Spleen (tissue), 11 donors: ENCODE measurements at regions not wholly inside any gene's neighbourhood (a gene's known extent, or its start where the extent isn't known, plus 50 kb on each side); places are given as distances from the start of the nearest gene placed in this dataset.

ENCODE experiments used
- DNase-seq: peaks from one replicate; pipeline ENCODE4 v3.0.0-alpha.2; 2020
- H3K27ac ChIP-seq, 8 donors: fragments of 200-600 bp; sonication (generic) in 7 of 8; 1 replicate in 4 of 8; 2 replicates in 4 of 8; pipeline versions ENCODE4 v1.5.0 to v1.8.0; 2016 to 2021; ENCODE audit warnings: inconsistent platforms in 4 of 8, mild to moderate bottlenecking in 4 of 8, moderate library complexity in 1 of 8
- H3K27me3 ChIP-seq, 7 donors: fragments of 200-600 bp; sonication (generic) in 6 of 7; replicated peaks in 1 of 7; 1 replicate in 4 of 7; 2 replicates in 3 of 7; pipeline versions ENCODE4 v1.5.0 to v1.8.0; 2016 to 2021; ENCODE audit warnings: inconsistent platforms in 3 of 7, mild to moderate bottlenecking in 1 of 7
- H3K36me3 ChIP-seq, 6 donors: fragments of 200-600 bp; sonication (generic) in 5 of 6; 1 replicate in 4 of 6; 2 replicates in 2 of 6; pipeline versions ENCODE4 v1.5.0 to v1.8.0; 2016 to 2021; ENCODE audit warnings: inconsistent platforms in 2 of 6
- H3K4me1 ChIP-seq, 6 donors: fragments of 200-600 bp; sonication (generic) in 5 of 6; 1 replicate in 3 of 6; 2 replicates in 3 of 6; pipeline versions ENCODE4 v1.5.0 to v1.8.0; 2016 to 2021; ENCODE audit warnings: inconsistent platforms in 3 of 6
- H3K4me3 ChIP-seq, 8 donors: fragments of 200-600 bp; sonication (generic) in 7 of 8; 1 replicate in 4 of 8; 2 replicates in 4 of 8; pipeline versions ENCODE4 v1.5.0 to v1.8.0; 2016 to 2021; ENCODE audit warnings: inconsistent platforms in 4 of 8, mild to moderate bottlenecking in 4 of 8, moderate library complexity in 2 of 8
- H3K9me3 ChIP-seq, 8 donors: fragments of 200-600 bp; sonication (generic) in 7 of 8; 1 replicate in 4 of 8; 2 replicates in 4 of 8; pipeline versions ENCODE4 v1.5.0 to v1.8.0; 2016 to 2021; ENCODE audit warnings: inconsistent platforms in 4 of 8
- POLR2A ChIP-seq, 3 donors: fragments of 450-650 bp; IDR thresholded peaks; one replicate each; pipeline ENCODE4 v1.5.1; 2017; ENCODE audit warnings: antibody characterized with exemption in 3 of 3, mild to moderate bottlenecking in 1 of 3
- POLR2AphosphoS5 ChIP-seq, 3 donors: sonication (generic); formaldehyde crosslinking; IDR thresholded peaks; one replicate each; pipeline ENCODE4 v1.5.1; 2017; ENCODE audit warnings: antibody characterized with exemption in 3 of 3
- WGBS, 5 donors: extraction: QIAGEN DNeasy Blood & Tissue Kit in 3 of 5; methylation state at CpG; one replicate each; pipeline versions ENCODE4 v1.1.5 to v1.1.7; 2013 to 2018; 5-methylcytosine and 5-hydroxymethylcytosine counted together
- intact Hi-C: fragments of 100-400 bp; cut with DNase I; formaldehyde crosslinking; loops from one replicate; pipeline ENCODE4 v1.15.0; 2023; ENCODE audit warnings: low total_unique reads
- TF ChIP-seq, protein P1 (sequence below), 11 experiments: fragments of 200-600 bp in 7 of 11; fragments of 450-650 bp in 4 of 11; sonication (generic) in 4 of 11; IDR thresholded peaks in 8 of 11; conservative IDR thresholded peaks in 3 of 11; 1 replicate in 7 of 11; 2 replicates in 4 of 11; pipeline versions ENCODE4 v1.4.0 to v1.8.0; 2016 to 2021; ENCODE audit warnings: antibody characterized with exemption in 11 of 11, inconsistent platforms in 4 of 11, mild to moderate bottlenecking in 1 of 11
- donor health status: healthy with polysubstance abuse.
- donor health status: DM: no; HTN: no; CAD: no; lungs with moderate emphysema.
- donor health status: DM: no; HTN: no; CAD: no.
- donor health status: Bipolar disorder and iron deficiency.
- donor health status: healthy.
- donor health status: DM: no; HTN: no; CAD: no.
- donor health status: DM: yes; HTN: yes; CAD: no.

- 45 to 70% (median 50%) methylated on average over 5 of the region's 5 CpGs for WGBS, 5 donors
Measured at GRCh38 chr4:129545599-129546278, 449.8 kb downstream of the C4orf33 start.

DNA sequence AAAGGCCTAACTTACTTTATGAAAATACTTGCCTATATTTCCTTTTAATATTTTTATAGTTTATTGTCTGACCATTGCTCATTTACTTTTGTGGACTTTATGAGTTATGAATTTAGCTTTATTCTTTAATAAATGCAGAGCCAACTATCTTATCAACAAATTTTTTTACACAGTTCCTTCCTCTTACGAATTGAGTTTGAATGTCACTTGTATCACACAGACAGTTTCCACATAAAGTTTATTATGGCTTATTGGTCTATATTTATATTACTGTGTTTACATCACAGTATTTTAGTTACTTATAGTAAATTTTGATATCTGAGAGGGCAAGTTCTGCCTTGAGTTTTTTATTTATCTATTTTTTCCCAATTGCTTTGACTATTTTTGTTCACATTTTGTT lies 450.6 kb downstream of the C4orf33 start:
- 37 to 56% (median 45%) methylated on average over 1 of the region's 1 CpG for WGBS, 5 donors
- TF ChIP-seq POLR2A (IDR thresholded peaks at IDR 0.05) (no peak), POLR2AphosphoS5 (IDR thresholded peaks at IDR 0.05) (no peak)
- intact Hi-C loops = no loop called here

More at GRCh38 chr4:129545599-129546278, 449.8 kb downstream of the C4orf33 start:
- H3K4me1 ChIP-seq = peaks cover 0 to 3% (median 0%) of the 10 kb centered on the region in 6 donors
- H3K36me3 ChIP-seq = no peaks in the 10 kb centered on the region
- H3K4me3 ChIP-seq = no peak overlapping the region
- TF ChIP-seq, protein P1, sequence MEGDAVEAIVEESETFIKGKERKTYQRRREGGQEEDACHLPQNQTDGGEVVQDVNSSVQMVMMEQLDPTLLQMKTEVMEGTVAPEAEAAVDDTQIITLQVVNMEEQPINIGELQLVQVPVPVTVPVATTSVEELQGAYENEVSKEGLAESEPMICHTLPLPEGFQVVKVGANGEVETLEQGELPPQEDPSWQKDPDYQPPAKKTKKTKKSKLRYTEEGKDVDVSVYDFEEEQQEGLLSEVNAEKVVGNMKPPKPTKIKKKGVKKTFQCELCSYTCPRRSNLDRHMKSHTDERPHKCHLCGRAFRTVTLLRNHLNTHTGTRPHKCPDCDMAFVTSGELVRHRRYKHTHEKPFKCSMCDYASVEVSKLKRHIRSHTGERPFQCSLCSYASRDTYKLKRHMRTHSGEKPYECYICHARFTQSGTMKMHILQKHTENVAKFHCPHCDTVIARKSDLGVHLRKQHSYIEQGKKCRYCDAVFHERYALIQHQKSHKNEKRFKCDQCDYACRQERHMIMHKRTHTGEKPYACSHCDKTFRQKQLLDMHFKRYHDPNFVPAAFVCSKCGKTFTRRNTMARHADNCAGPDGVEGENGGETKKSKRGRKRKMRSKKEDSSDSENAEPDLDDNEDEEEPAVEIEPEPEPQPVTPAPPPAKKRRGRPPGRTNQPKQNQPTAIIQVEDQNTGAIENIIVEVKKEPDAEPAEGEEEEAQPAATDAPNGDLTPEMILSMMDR (IDR thresholded peaks at IDR 0.05 in 8 of 11, conservative IDR thresholded peaks at IDR 0.05 in 3 of 11) = no peak
- TF ChIP-seq POLR2AphosphoS5 (IDR thresholded peaks at IDR 0.05) = no peak
- TF ChIP-seq POLR2A (IDR thresholded peaks at IDR 0.05) = no peak
- intact Hi-C loops = no loop called here
- H3K27ac ChIP-seq = peak overlapping the region in 7 of 8 donors; percentile 20 to 73 (median 61)
- no peaks in the 10 kb centered on the region for H3K27me3 ChIP-seq
- H3K9me3 ChIP-seq = no peaks in the 10 kb centered on the region
- DNase-seq = peak; percentile 75

DNA sequence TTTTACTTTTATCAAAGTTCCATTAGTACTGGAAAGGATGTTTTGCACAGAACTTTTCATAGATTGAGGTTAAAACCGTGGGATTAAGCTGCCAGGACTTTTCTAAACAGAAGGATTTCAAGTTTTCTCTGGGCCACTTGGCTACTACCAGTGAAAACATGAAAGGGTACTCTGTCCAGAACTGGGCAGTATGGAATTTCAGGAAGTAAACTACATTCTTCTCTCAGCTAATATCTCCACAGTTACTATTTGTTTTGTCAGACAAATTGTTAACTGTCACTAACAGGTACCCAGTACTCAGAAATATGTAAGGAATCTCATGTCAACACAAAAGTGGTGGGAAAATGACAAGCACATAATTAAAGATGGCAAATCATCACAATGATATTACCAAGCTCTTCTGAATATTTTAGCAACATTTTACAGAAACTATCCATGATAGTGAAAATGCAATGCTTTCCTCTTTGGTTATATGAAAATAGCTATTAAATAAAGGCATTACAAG lies 454.4 kb downstream of the C4orf33 start:
- H3K27me3 ChIP-seq = no peaks in the 10 kb centered on the region
- TF ChIP-seq POLR2A (IDR thresholded peaks at IDR 0.05) (no peak), POLR2AphosphoS5 (IDR thresholded peaks at IDR 0.05) (no peak)
- TF ChIP-seq, protein P1 (IDR thresholded peaks at IDR 0.05 in 8 of 11, conservative IDR thresholded peaks at IDR 0.05 in 3 of 11) = no peak
- H3K36me3 ChIP-seq = no peaks in the 10 kb centered on the region
- DNase-seq = no peak
- H3K27ac ChIP-seq = no peak overlapping the region
- no peaks in the 10 kb centered on the region for H3K9me3 ChIP-seq
- H3K4me1 ChIP-seq = peaks cover 0 to 3% (median 0%) of the 10 kb centered on the region in 6 donors
- WGBS, 5 donors = 42 to 61% (median 49%) methylated on average over 1 of the region's 1 CpG
- no peak overlapping the region for H3K4me3 ChIP-seq
- intact Hi-C loops = no loop called here

More for the DNA sequence above, 450.6 kb downstream of the C4orf33 start:
- Histone ChIP-seq H3K36me3 (no peaks in the 10 kb centered on the region), H3K4me1 (peaks cover 0 to 3% (median 0%) of the 10 kb centered on the region in 6 donors), H3K27ac (peak overlapping the region in 7 of 8 donors; percentile 20 to 73 (median 61)), H3K4me3 (no peak overlapping the region), H3K9me3 (no peaks in the 10 kb centered on the region), H3K27me3 (no peaks in the 10 kb centered on the region)
- DNase-seq = no peak

DNA sequence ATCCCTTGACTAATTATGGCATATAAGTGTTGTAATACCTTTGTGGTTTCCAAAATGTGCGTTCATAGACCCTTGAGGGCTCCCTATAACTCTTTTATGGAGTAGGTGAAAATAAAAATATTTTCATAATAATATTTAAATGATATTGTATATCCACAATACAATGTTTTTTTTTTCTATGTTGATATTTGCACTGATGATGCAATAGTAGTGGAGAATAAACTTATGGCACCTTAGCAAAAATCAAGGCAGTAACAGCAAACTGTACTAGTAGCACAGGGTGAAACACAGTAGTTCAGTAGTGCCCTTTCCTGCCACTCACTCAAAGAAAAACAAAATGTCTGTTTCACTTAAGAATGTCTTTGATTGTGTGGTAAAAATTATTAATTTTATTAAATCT lies 465.3 kb downstream of the C4orf33 start:
- Histone ChIP-seq H3K9me3 (no peaks in the 10 kb centered on the region), H3K27me3 (no peaks in the 10 kb centered on the region), H3K36me3 (no peaks in the 10 kb centered on the region), H3K4me1 (no peaks in the 10 kb centered on the region), H3K4me3 (no peak overlapping the region), H3K27ac (no peak overlapping the region)
- WGBS, 5 donors = 17 to 43% (median 26%) methylated on average over 1 of the region's 1 CpG
- intact Hi-C loops = no loop called here
- TF ChIP-seq, protein P1 (IDR thresholded peaks at IDR 0.05 in 8 of 11, conservative IDR thresholded peaks at IDR 0.05 in 3 of 11) = no peak
- TF ChIP-seq POLR2A (IDR thresholded peaks at IDR 0.05) (no peak), POLR2AphosphoS5 (IDR thresholded peaks at IDR 0.05) (no peak)
- DNase-seq = no peak
